ENCODE measurements at regions not wholly inside any gene's neighbourhood (a gene's known extent, or its start where the extent isn't known, plus 50 kb on each side); places are given as distances from the start of the nearest gene placed in this dataset.

DNA sequence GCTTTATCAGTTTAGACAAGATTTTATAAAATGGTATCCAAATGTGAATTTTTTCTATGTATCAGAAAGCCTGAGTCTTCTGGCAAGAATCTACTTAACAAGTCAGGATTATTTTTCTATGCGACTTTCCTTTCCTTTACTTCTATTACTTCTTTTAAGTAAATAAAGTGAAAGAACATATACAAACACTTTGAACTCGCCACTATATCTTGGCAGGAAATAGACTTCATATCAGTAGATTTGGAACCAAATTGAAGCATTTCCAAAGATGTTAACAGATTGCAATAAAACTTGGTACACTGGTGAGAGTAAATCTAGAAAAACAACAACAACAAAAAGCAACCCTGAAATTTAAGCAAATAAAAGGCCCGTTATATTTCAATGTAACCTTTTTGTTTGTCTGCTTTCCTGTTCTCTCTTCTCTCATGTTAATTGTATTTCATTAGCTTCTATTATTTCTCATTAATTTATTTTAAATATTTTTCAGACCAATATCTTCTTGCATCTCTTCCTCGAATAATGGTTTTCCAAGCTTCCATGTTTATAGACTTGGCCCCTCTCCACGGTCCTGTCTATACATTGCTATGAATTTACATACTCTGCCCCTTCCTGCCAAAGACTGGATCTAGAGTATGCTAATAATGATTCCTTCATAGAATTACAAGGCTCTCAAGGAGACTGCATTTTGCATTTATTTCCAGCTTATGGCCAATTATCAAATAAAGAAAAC lies 843.6 kb downstream of the ADGRL2 start:
- TF ChIP-seq, protein P1, sequence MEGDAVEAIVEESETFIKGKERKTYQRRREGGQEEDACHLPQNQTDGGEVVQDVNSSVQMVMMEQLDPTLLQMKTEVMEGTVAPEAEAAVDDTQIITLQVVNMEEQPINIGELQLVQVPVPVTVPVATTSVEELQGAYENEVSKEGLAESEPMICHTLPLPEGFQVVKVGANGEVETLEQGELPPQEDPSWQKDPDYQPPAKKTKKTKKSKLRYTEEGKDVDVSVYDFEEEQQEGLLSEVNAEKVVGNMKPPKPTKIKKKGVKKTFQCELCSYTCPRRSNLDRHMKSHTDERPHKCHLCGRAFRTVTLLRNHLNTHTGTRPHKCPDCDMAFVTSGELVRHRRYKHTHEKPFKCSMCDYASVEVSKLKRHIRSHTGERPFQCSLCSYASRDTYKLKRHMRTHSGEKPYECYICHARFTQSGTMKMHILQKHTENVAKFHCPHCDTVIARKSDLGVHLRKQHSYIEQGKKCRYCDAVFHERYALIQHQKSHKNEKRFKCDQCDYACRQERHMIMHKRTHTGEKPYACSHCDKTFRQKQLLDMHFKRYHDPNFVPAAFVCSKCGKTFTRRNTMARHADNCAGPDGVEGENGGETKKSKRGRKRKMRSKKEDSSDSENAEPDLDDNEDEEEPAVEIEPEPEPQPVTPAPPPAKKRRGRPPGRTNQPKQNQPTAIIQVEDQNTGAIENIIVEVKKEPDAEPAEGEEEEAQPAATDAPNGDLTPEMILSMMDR (IDR thresholded peaks at IDR 0.05) = no peak
- TF ChIP-seq, protein P2, sequence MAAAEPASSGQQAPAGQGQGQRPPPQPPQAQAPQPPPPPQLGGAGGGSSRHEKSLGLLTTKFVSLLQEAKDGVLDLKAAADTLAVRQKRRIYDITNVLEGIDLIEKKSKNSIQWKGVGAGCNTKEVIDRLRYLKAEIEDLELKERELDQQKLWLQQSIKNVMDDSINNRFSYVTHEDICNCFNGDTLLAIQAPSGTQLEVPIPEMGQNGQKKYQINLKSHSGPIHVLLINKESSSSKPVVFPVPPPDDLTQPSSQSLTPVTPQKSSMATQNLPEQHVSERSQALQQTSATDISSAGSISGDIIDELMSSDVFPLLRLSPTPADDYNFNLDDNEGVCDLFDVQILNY (CRISPR knock-in tag; IDR thresholded peaks at IDR 0.05) = no peak
- TF ChIP-seq SP1 (CRISPR knock-in tag; conservative IDR thresholded peaks at IDR 0.05) = no peak
- TF ChIP-seq, protein P3, sequence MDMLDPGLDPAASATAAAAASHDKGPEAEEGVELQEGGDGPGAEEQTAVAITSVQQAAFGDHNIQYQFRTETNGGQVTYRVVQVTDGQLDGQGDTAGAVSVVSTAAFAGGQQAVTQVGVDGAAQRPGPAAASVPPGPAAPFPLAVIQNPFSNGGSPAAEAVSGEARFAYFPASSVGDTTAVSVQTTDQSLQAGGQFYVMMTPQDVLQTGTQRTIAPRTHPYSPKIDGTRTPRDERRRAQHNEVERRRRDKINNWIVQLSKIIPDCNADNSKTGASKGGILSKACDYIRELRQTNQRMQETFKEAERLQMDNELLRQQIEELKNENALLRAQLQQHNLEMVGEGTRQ (CRISPR knock-in tag; IDR thresholded peaks at IDR 0.05) = no peak
